ENCODE measurements at regions not wholly inside any gene's neighbourhood (a gene's known extent, or its start where the extent isn't known, plus 50 kb on each side); places are given as distances from the start of the nearest gene placed in this dataset.
"Not testable (repeated sequence)": the region's sequence is repeated elsewhere in the genome, so short reads cannot be mapped to it uniquely, and the experiment has no call there.

GRCh38 chr7:54299426-54299825, 242.7 kb upstream of the VSTM2A start:
- Histone ChIP-seq H3K36me3 (ENCODE audit: control insufficient read depth in 1 of 2, insufficient read depth in 2 of 2, low read length in 2 of 2) (no peaks in the 10 kb centered on the region), H3K9ac (ENCODE audit: low read length) (no peak overlapping the region), H3K79me2 (ENCODE audit: insufficient read depth, low read length) (no peaks in the 10 kb centered on the region), H2AFZ (ENCODE audit: low read depth, low read length, poor library complexity, severe bottlenecking) (no peak overlapping the region), H4K20me1 (ENCODE audit: insufficient read depth) (no peaks in the 10 kb centered on the region), H3K27me3 (ENCODE audit: insufficient read depth, low read length) (no peaks in the 10 kb centered on the region), H3K4me2 (ENCODE audit: low read length) (no peak overlapping the region), H3K4me3 (replicated peaks in 1 of 2; ENCODE audit: low read depth in 1 of 2, low read length in 2 of 2) (no peak overlapping the region), H3K27ac (ENCODE audit: low read depth, low read length) (no peak overlapping the region), H3K9me3 (ENCODE audit: control insufficient read depth in 1 of 2, insufficient read depth in 1 of 2, low read depth in 1 of 2, low read length in 2 of 2) (peaks cover 0 to 15% of the 10 kb centered on the region in 2 experiments; a peak in 2 of 4 replicates), H3K4me1 (ENCODE audit: control insufficient read depth in 1 of 2, insufficient read depth in 2 of 2, low read length in 2 of 2) (no peaks in the 10 kb centered on the region), H3K9me2 (ENCODE audit: insufficient read depth) (no peaks in the 10 kb centered on the region)
- ATAC-seq (no peak), DNase-seq (ENCODE audit: low read depth, low spot score) (no peak)
- ChIA-PET RAD21 (ENCODE audit: low non-redundant PET in 1 of 2, low total read pairs in 2 of 2, uncharacterized antibody in 2 of 2, unreplicated experiment in 2 of 2) (no interaction called here), CTCF (no interaction called here), POLR2A (no interaction called here)
- intact Hi-C loops (cut with micrococcal nuclease) = no loop called here
- no TSS peak for BruUV-seq (replicated peaks)
- TF ChIP-seq SRF (IDR thresholded peaks at IDR 0.05; ENCODE audit: low read depth) = no peak
- TF ChIP-seq, protein P1, sequence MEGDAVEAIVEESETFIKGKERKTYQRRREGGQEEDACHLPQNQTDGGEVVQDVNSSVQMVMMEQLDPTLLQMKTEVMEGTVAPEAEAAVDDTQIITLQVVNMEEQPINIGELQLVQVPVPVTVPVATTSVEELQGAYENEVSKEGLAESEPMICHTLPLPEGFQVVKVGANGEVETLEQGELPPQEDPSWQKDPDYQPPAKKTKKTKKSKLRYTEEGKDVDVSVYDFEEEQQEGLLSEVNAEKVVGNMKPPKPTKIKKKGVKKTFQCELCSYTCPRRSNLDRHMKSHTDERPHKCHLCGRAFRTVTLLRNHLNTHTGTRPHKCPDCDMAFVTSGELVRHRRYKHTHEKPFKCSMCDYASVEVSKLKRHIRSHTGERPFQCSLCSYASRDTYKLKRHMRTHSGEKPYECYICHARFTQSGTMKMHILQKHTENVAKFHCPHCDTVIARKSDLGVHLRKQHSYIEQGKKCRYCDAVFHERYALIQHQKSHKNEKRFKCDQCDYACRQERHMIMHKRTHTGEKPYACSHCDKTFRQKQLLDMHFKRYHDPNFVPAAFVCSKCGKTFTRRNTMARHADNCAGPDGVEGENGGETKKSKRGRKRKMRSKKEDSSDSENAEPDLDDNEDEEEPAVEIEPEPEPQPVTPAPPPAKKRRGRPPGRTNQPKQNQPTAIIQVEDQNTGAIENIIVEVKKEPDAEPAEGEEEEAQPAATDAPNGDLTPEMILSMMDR (IDR thresholded peaks at IDR 0.05 in 2 of 3, conservative IDR thresholded peaks at IDR 0.05 in 1 of 3; ENCODE audit: borderline replicate concordance in 1 of 3, insufficient read depth in 1 of 3, low read depth in 2 of 3, low read length in 2 of 3) = no peak
- TF ChIP-seq POLR2A (IDR thresholded peaks at IDR 0.05; ENCODE audit: borderline replicate concordance, extremely low read depth, insufficient read depth, insufficient read length) = no peak
- TF ChIP-seq, protein P2, sequence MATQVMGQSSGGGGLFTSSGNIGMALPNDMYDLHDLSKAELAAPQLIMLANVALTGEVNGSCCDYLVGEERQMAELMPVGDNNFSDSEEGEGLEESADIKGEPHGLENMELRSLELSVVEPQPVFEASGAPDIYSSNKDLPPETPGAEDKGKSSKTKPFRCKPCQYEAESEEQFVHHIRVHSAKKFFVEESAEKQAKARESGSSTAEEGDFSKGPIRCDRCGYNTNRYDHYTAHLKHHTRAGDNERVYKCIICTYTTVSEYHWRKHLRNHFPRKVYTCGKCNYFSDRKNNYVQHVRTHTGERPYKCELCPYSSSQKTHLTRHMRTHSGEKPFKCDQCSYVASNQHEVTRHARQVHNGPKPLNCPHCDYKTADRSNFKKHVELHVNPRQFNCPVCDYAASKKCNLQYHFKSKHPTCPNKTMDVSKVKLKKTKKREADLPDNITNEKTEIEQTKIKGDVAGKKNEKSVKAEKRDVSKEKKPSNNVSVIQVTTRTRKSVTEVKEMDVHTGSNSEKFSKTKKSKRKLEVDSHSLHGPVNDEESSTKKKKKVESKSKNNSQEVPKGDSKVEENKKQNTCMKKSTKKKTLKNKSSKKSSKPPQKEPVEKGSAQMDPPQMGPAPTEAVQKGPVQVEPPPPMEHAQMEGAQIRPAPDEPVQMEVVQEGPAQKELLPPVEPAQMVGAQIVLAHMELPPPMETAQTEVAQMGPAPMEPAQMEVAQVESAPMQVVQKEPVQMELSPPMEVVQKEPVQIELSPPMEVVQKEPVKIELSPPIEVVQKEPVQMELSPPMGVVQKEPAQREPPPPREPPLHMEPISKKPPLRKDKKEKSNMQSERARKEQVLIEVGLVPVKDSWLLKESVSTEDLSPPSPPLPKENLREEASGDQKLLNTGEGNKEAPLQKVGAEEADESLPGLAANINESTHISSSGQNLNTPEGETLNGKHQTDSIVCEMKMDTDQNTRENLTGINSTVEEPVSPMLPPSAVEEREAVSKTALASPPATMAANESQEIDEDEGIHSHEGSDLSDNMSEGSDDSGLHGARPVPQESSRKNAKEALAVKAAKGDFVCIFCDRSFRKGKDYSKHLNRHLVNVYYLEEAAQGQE (IDR thresholded peaks at IDR 0.05; ENCODE audit: low read depth) = no peak

DNA sequence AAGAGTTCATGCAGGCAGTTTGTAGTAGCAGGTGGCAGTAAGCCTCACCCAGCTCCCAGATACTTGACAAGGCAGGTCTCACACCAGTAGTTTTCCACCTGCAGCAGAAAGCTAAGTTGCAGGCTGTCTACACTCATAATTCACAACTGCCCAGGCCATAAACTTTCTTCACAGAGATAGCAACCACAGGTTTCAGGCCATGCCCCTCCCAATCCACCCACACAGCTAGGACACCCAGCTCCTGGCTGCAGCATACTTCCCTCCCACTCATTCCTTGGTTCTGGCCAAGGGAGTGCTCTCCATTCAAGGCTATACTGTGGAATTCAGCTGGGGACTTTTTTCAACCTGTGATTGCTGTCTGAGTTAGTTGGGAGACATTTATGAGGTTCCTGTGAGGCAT, 226.2 kb upstream of the VSTM2A start:
- H3K9ac ChIP-seq (ENCODE audit: low read length); H3K27me3 ChIP-seq (ENCODE audit: insufficient read depth, low read length); H3K9me2 ChIP-seq (ENCODE audit: insufficient read depth); H3K27ac ChIP-seq (ENCODE audit: low read depth, low read length); H3K4me2 ChIP-seq (ENCODE audit: low read length); intact Hi-C loops (cut with micrococcal nuclease); H3K79me2 ChIP-seq (ENCODE audit: insufficient read depth, low read length); ATAC-seq; H3K36me3 ChIP-seq (ENCODE audit: control insufficient read depth in 1 of 2, insufficient read depth in 2 of 2, low read length in 2 of 2); RAD21 ChIA-PET (ENCODE audit: low non-redundant PET in 1 of 2, low total read pairs in 2 of 2, uncharacterized antibody in 2 of 2, unreplicated experiment in 2 of 2); CTCF ChIA-PET; DNase-seq (ENCODE audit: low read depth, low spot score); POLR2A ChIA-PET; H3K4me3 ChIP-seq (replicated peaks in 1 of 2; ENCODE audit: low read depth in 1 of 2, low read length in 2 of 2); BruUV-seq (replicated peaks); H3K4me1 ChIP-seq (ENCODE audit: control insufficient read depth in 1 of 2, insufficient read depth in 2 of 2, low read length in 2 of 2); H4K20me1 ChIP-seq (ENCODE audit: insufficient read depth); H3K9me3 ChIP-seq (ENCODE audit: control insufficient read depth in 1 of 2, insufficient read depth in 1 of 2, low read depth in 1 of 2, low read length in 2 of 2); H2AFZ ChIP-seq (ENCODE audit: low read depth, low read length, poor library complexity, severe bottlenecking): not testable (repeated sequence)

All from HCT116 (cell line).